GF-D8 (cell line): ENCODE measurements at regions not wholly inside any gene's neighbourhood (a gene's known extent, or its start where the extent isn't known, plus 50 kb on each side); places are given as distances from the start of the nearest gene placed in this dataset.

Experiments used
- DNase-seq: peaks from one replicate; lab custom pipeline; 2025; lab: John Stamatoyannopoulos, UW

- DNase-seq, result no peak
These were observed 131.7 kb upstream of the ROBO2 start for GRCh38 chr3:76908156-76908555.

GRCh38 chr3:76912841-76913383 is 127.0 kb upstream of the ROBO2 start:
- no peak for DNase-seq

GRCh38 chr3:76917436-76917835 is 122.5 kb upstream of the ROBO2 start:
- DNase-seq, result no peak

GRCh38 chr3:76920511-76920910 is 119.4 kb upstream of the ROBO2 start:
- no peak for DNase-seq

- no peak for DNase-seq
These were observed 116.4 kb upstream of the ROBO2 start for GRCh38 chr3:76923485-76923884.

GRCh38 chr3:76930712-76931111 is 109.2 kb upstream of the ROBO2 start:
- DNase-seq, result no peak

- no peak for DNase-seq
These were observed 106.7 kb upstream of the ROBO2 start for GRCh38 chr3:76933245-76933644.

- DNase-seq, result no peak
These were observed 100.9 kb upstream of the ROBO2 start for GRCh38 chr3:76938962-76939361.

- DNase-seq, result no peak
These were observed 99.6 kb upstream of the ROBO2 start for GRCh38 chr3:76940181-76940770.

GRCh38 chr3:76941376-76941775 is 98.5 kb upstream of the ROBO2 start:
- no peak for DNase-seq

GRCh38 chr3:76942101-76942500 is 97.8 kb upstream of the ROBO2 start:
- no peak for DNase-seq

- DNase-seq, result no peak
These were observed 96.8 kb upstream of the ROBO2 start for GRCh38 chr3:76943058-76943457.

- DNase-seq, result no peak
These were observed 96.2 kb upstream of the ROBO2 start for GRCh38 chr3:76943671-76944070.

GRCh38 chr3:76949033-76949432 is 90.9 kb upstream of the ROBO2 start:
- DNase-seq, result no peak

- no peak for DNase-seq
These were observed 90.4 kb upstream of the ROBO2 start for GRCh38 chr3:76949462-76949861.

- DNase-seq, result no peak
These were observed 89.3 kb upstream of the ROBO2 start for GRCh38 chr3:76950590-76950989.

GRCh38 chr3:76954412-76954811 is 85.5 kb upstream of the ROBO2 start:
- no peak for DNase-seq

GRCh38 chr3:76958274-76958673 is 81.6 kb upstream of the ROBO2 start:
- no peak for DNase-seq

- DNase-seq, result no peak
These were observed 81.0 kb upstream of the ROBO2 start for GRCh38 chr3:76958861-76959260.

GRCh38 chr3:76961284-76961683 is 78.6 kb upstream of the ROBO2 start:
- no peak for DNase-seq

GRCh38 chr3:76965122-76965725 is 74.7 kb upstream of the ROBO2 start:
- DNase-seq, result no peak

- DNase-seq, result no peak
These were observed 70.4 kb upstream of the ROBO2 start for GRCh38 chr3:76969471-76969870.

- DNase-seq, result no peak
These were observed 69.8 kb upstream of the ROBO2 start for GRCh38 chr3:76969996-76970615.
